ENCODE measurements at regions not wholly inside any gene's neighbourhood (a gene's known extent, or its start where the extent isn't known, plus 50 kb on each side); places are given as distances from the start of the nearest gene placed in this dataset.

DNA sequence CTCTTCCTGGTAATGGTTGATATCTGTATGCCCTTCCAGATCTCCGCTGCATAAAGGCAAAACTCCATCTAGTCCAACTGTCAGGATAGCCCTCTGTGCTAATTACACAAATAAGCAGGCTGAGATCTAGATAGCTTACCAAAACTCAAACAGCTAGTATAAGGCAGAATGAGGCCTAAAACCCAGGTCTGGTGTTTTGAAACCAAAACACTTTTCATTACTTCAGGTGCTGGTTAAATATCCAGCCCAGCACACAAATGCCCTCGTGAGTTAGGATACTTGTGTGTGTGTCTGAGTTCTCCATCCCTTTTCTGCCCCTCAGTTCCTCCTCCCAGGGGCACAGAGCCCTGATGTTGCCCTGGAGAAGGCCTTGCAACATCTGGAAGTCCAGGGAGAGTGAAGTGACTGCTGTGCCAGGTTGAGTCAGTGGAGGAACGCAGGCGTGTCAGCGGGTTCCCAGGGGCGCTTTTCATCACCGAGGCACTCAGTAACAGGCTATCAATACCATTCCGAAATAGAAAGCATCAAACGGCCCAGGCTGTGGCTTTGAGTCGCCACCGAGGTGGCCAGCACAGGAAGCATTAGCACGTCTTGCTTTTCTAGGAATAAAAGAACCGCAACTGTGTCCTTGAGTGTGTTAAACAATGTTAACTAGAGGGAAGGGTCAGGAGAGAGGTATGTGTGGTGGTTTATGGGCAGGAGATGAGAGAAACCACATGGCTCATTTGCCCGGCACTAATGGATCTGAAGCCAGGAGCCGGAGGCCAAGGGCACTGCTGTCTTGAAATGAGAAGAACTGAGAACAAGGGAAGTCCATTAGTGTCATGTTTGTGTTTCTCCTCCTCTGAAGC, 90.7 kb upstream of the WLS start:
- no peak for TF ChIP-seq CREB1 (IDR thresholded peaks at IDR 0.05; ENCODE audit: low read depth)
- no peak for TF ChIP-seq TAF1 (IDR thresholded peaks at IDR 0.05; ENCODE audit: low read depth)
- TF ChIP-seq, protein P1, sequence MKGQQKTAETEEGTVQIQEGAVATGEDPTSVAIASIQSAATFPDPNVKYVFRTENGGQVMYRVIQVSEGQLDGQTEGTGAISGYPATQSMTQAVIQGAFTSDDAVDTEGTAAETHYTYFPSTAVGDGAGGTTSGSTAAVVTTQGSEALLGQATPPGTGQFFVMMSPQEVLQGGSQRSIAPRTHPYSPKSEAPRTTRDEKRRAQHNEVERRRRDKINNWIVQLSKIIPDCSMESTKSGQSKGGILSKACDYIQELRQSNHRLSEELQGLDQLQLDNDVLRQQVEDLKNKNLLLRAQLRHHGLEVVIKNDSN (IDR thresholded peaks at IDR 0.05) = no peak
- no peak for TF ChIP-seq RAD21 (IDR thresholded peaks at IDR 0.05; ENCODE audit: low read depth)
- TF ChIP-seq EP300 (IDR thresholded peaks at IDR 0.05; ENCODE audit: borderline replicate concordance) = no peak
- no peak for TF ChIP-seq EGR1 (IDR thresholded peaks at IDR 0.05)
- no peak for TF ChIP-seq FOXM1 (IDR thresholded peaks at IDR 0.05; ENCODE audit: borderline replicate concordance, low read depth)
- TF ChIP-seq, protein P2, sequence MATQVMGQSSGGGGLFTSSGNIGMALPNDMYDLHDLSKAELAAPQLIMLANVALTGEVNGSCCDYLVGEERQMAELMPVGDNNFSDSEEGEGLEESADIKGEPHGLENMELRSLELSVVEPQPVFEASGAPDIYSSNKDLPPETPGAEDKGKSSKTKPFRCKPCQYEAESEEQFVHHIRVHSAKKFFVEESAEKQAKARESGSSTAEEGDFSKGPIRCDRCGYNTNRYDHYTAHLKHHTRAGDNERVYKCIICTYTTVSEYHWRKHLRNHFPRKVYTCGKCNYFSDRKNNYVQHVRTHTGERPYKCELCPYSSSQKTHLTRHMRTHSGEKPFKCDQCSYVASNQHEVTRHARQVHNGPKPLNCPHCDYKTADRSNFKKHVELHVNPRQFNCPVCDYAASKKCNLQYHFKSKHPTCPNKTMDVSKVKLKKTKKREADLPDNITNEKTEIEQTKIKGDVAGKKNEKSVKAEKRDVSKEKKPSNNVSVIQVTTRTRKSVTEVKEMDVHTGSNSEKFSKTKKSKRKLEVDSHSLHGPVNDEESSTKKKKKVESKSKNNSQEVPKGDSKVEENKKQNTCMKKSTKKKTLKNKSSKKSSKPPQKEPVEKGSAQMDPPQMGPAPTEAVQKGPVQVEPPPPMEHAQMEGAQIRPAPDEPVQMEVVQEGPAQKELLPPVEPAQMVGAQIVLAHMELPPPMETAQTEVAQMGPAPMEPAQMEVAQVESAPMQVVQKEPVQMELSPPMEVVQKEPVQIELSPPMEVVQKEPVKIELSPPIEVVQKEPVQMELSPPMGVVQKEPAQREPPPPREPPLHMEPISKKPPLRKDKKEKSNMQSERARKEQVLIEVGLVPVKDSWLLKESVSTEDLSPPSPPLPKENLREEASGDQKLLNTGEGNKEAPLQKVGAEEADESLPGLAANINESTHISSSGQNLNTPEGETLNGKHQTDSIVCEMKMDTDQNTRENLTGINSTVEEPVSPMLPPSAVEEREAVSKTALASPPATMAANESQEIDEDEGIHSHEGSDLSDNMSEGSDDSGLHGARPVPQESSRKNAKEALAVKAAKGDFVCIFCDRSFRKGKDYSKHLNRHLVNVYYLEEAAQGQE (IDR thresholded peaks at IDR 0.05; ENCODE audit: low read depth) = no peak
- no peak for TF ChIP-seq CEBPB (IDR thresholded peaks at IDR 0.05)
- no peak for TF ChIP-seq NFIC (IDR thresholded peaks at IDR 0.05)
- TF ChIP-seq YY1 (IDR thresholded peaks at IDR 0.05; ENCODE audit: low read depth) = no peak
- TF ChIP-seq, protein P3, sequence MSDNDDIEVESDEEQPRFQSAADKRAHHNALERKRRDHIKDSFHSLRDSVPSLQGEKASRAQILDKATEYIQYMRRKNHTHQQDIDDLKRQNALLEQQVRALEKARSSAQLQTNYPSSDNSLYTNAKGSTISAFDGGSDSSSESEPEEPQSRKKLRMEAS (IDR thresholded peaks at IDR 0.05) = no peak

Measured in Ishikawa (cell line).